Thoracic aorta (tissue), 2 donors: ENCODE measurements at regions not wholly inside any gene's neighbourhood (a gene's known extent, or its start where the extent isn't known, plus 50 kb on each side); places are given as distances from the start of the nearest gene placed in this dataset.

Source experiments
- ATAC-seq: fragments of 150-250 bp; one replicate; pipeline ENCODE4 v1.8.0; 2017; ENCODE audit warnings: low read depth; ENCODE audit not compliant: insufficient number of reproducible peaks, low FRiP score
- DNase-seq: peaks from one replicate; pipeline ENCODE4 v3.0.0-alpha.2; 2020; ENCODE audit warnings: low spot score
- H3K27ac ChIP-seq, 2 donors: fragments of 200-600 bp; sonication (generic); 1 replicate in 1 of 2; 2 replicates in 1 of 2; pipeline ENCODE4 v1.5.1; 2016; ENCODE audit warnings: mild to moderate bottlenecking in 2 of 2, moderate library complexity in 2 of 2
- H3K27me3 ChIP-seq: fragments of 200-600 bp; sonication (generic); replicated peaks from 2 replicates; pipeline ENCODE4 v1.6.0; 2016; ENCODE audit warnings: mild to moderate bottlenecking; ENCODE audit not compliant: insufficient read depth
- H3K36me3 ChIP-seq: fragments of 200-600 bp; sonication (generic); one replicate; pipeline ENCODE4 v1.5.1; 2016
- H3K4me1 ChIP-seq, 2 donors: fragments of 200-600 bp; sonication (generic); 1 replicate in 1 of 2; 2 replicates in 1 of 2; pipeline versions ENCODE4 v1.5.1 to v1.6.0; 2016; ENCODE audit warnings: low read depth in 2 of 2, mild to moderate bottlenecking in 1 of 2; ENCODE audit not compliant: control insufficient read depth in 1 of 2
- H3K4me3 ChIP-seq: fragments of 200-600 bp; sonication (generic); 2 replicates; pipeline ENCODE4 v1.5.1; 2016; ENCODE audit warnings: mild to moderate bottlenecking
- H3K9me3 ChIP-seq: fragments of 200-600 bp; sonication (generic); 2 replicates; pipeline ENCODE4 v1.5.1; 2016
- CTCF ChIP-seq: fragments of 200-600 bp; sonication (generic); IDR thresholded peaks from one replicate; pipeline ENCODE4 v1.5.1; 2019; ENCODE audit warnings: antibody characterized with exemption

GRCh38 chr2:226179010-226179409 lies 620.6 kb downstream of the IRS1 start:
- no peak for DNase-seq
- Histone ChIP-seq H3K4me3 (no peak overlapping the region), H3K27me3 (no peaks in the 10 kb centered on the region), H3K36me3 (no peaks in the 10 kb centered on the region), H3K4me1 (no peaks in the 10 kb centered on the region), H3K9me3 (no peaks in the 10 kb centered on the region), H3K27ac (no peak overlapping the region)
- TF ChIP-seq CTCF: no peak
- ATAC-seq: no peak

GRCh38 chr2:226176283-226176984 lies 623.2 kb downstream of the IRS1 start:
- Histone ChIP-seq H3K27me3 (no peaks in the 10 kb centered on the region), H3K27ac (no peak overlapping the region), H3K4me3 (no peak overlapping the region), H3K4me1 (no peaks in the 10 kb centered on the region), H3K36me3 (no peaks in the 10 kb centered on the region), H3K9me3 (no peaks in the 10 kb centered on the region)
- ATAC-seq (no peak), DNase-seq (no peak)
- no peak for TF ChIP-seq CTCF

GRCh38 chr2:226174390-226174789 lies 625.2 kb downstream of the IRS1 start:
- no peak for TF ChIP-seq CTCF
- no peak overlapping the region for H3K4me3 ChIP-seq
- H3K9me3 ChIP-seq: no peaks in the 10 kb centered on the region
- no peaks in the 10 kb centered on the region for H3K4me1 ChIP-seq
- H3K36me3 ChIP-seq: no peaks in the 10 kb centered on the region
- ATAC-seq: no peak
- H3K27me3 ChIP-seq: no peaks in the 10 kb centered on the region
- no peak overlapping the region for H3K27ac ChIP-seq
- no peak for DNase-seq

- no peak overlapping the region for H3K4me3 ChIP-seq
- no peaks in the 10 kb centered on the region for H3K36me3 ChIP-seq
- H3K9me3 ChIP-seq: no peaks in the 10 kb centered on the region
- TF ChIP-seq CTCF: no peak
- H3K4me1 ChIP-seq: no peaks in the 10 kb centered on the region
- no peak overlapping the region for H3K27ac ChIP-seq
- DNase-seq (no peak), ATAC-seq (no peak)
- no peaks in the 10 kb centered on the region for H3K27me3 ChIP-seq
Observed at GRCh38 chr2:226172939-226173338, 626.7 kb downstream of the IRS1 start.

- Histone ChIP-seq H3K4me1 (no peaks in the 10 kb centered on the region), H3K36me3 (no peaks in the 10 kb centered on the region), H3K27ac (no peak overlapping the region), H3K27me3 (no peaks in the 10 kb centered on the region), H3K4me3 (no peak overlapping the region), H3K9me3 (no peaks in the 10 kb centered on the region)
- TF ChIP-seq CTCF: no peak
- DNase-seq: no peak
- ATAC-seq: no peak
Observed at GRCh38 chr2:226172309-226172708, 627.3 kb downstream of the IRS1 start.
